ENCODE measurements at regions not wholly inside any gene's neighbourhood (a gene's known extent, or its start where the extent isn't known, plus 50 kb on each side); places are given as distances from the start of the nearest gene placed in this dataset.
A peak's percentile ranks its signal among the peaks of the same experiment; 100 is the strongest.

- TF ChIP-seq ZNF114 (CRISPR knock-in tag; IDR thresholded peaks at IDR 0.05) = no peak
- TF ChIP-seq EZH2phosphoT487 (IDR thresholded peaks at IDR 0.05; ENCODE audit: unreplicated experiment) = no peak
- no peak for TF ChIP-seq CREB1 (CRISPR knock-in tag; IDR thresholded peaks at IDR 0.05; ENCODE audit: low read depth)
- TF ChIP-seq REST (IDR thresholded peaks at IDR 0.05; ENCODE audit: unreplicated experiment) = no peak
- TF ChIP-seq CTCF (conservative IDR thresholded peaks at IDR 0.05; ENCODE audit: low read depth in 2 of 2) = no peak
- TF ChIP-seq EZH2 (IDR thresholded peaks at IDR 0.05; ENCODE audit: low read depth, unreplicated experiment) = no peak
Measured at GRCh38 chr5:102138243-102138653, 157.8 kb downstream of the SLCO4C1 start (continued).

- 0 out of 3 replicates have a peak, but pooled peaks cover 2% of the 10 kb centered on the region for H3K9me3 Mint-ChIP-seq
- no peaks in the 10 kb centered on the region for H3K27me3 ChIP-seq (ENCODE audit: insufficient read depth)
- no peaks in the 10 kb centered on the region for H3K36me3 ChIP-seq (ENCODE audit: insufficient read depth)
- H3K79me2 ChIP-seq (replicated peaks; ENCODE audit: insufficient read depth) = no peaks in the 10 kb centered on the region
- ATAC-seq (peak; percentile 81), DNase-seq (ENCODE audit: low spot score) (no peak)
- H3K27ac ChIP-seq (ENCODE audit: low read depth) = peak overlapping the region; percentile 6; the same call in 1 of the 2 replicates
- peak overlapping the region; percentile 19 for H3K4me2 ChIP-seq
- H3K4me1 Mint-ChIP-seq = peaks cover 10% of the 10 kb centered on the region
- no peaks in the 10 kb centered on the region for H3F3A ChIP-seq (replicated peaks; ENCODE audit: low read depth)
- no peaks in the 10 kb centered on the region for H4K20me1 ChIP-seq (replicated peaks; ENCODE audit: insufficient read depth)
- H3K4me1 ChIP-seq (ENCODE audit: insufficient read depth) = peaks cover 19% of the 10 kb centered on the region
- H2AFZ ChIP-seq = 0 out of 2 replicates have a peak overlapping the region, but pooled peaks have one; percentile 0
- no peak overlapping the region for H3K27ac Mint-ChIP-seq
- no peaks in the 10 kb centered on the region for H3K9me2 ChIP-seq (ENCODE audit: insufficient read depth)
- peak overlapping the region; percentile 4 for H3K4me3 ChIP-seq
- H3K36me3 Mint-ChIP-seq (ENCODE audit: low read depth) = no peaks in the 10 kb centered on the region
- no peak overlapping the region for H3K4me3 Mint-ChIP-seq
- H3K27me3 Mint-ChIP-seq (ENCODE audit: insufficient read depth, low read depth, poor library complexity) = no peaks in the 10 kb centered on the region
- TF ChIP-seq REST (IDR thresholded peaks at IDR 0.05; ENCODE audit: unreplicated experiment) (no peak), JUNB (IDR thresholded peaks at IDR 0.05; ENCODE audit: unreplicated experiment) (no peak), NANOG (IDR thresholded peaks at IDR 0.05; ENCODE audit: borderline replicate concordance) (no peak), ZNF462 (CRISPR knock-in tag; IDR thresholded peaks at IDR 0.05) (no peak), ZNF114 (CRISPR knock-in tag; IDR thresholded peaks at IDR 0.05) (no peak), CREB1 (CRISPR knock-in tag; IDR thresholded peaks at IDR 0.05; ENCODE audit: low read depth) (no peak), STAT1 (IDR thresholded peaks at IDR 0.05; ENCODE audit: unreplicated experiment) (no peak)
Measured at GRCh38 chr5:102130890-102131289, 165.2 kb downstream of the SLCO4C1 start.
